H1 (cell line): ENCODE measurements at regions not wholly inside any gene's neighbourhood (a gene's known extent, or its start where the extent isn't known, plus 50 kb on each side); places are given as distances from the start of the nearest gene placed in this dataset.

Experiments
- CHD7 ChIP-seq: fragments of 300-600 bp; sonication (generic); IDR thresholded peaks from 2 replicates; pipeline ENCODE4 v1.7.1; 2012; ENCODE audit warnings: low read length, moderate library complexity, mild to moderate bottlenecking, inconsistent platforms; ENCODE audit not compliant: insufficient replicate concordance
- POLR2AphosphoS5 ChIP-seq: IDR thresholded peaks from 2 replicates; pipeline ENCODE4 v1.6.1; 2011; ENCODE audit warnings: low read depth, low read length
- RFX5 ChIP-seq: IDR thresholded peaks from 2 replicates; pipeline ENCODE4 v1.6.1; 2011; ENCODE audit warnings: low read depth, low read length, improper control_type of control experiment, borderline replicate concordance

- TF ChIP-seq CHD7: no peak
- TF ChIP-seq POLR2AphosphoS5: no peak
- no peak for TF ChIP-seq RFX5
These were observed 53.4 kb downstream of the HES1 start (continued) for GRCh38 chr3:194189243-194189791.
